ENCODE measurements at regions not wholly inside any gene's neighbourhood (a gene's known extent, or its start where the extent isn't known, plus 50 kb on each side); places are given as distances from the start of the nearest gene placed in this dataset.

GRCh38 chr10:44511166-44511565 is 126.3 kb upstream of the CXCL12 start:
- H3K9me3 ChIP-seq = no peaks in the 10 kb centered on the region
- no peaks in the 10 kb centered on the region for H3K4me1 ChIP-seq
- no peaks in the 10 kb centered on the region for H3K36me3 ChIP-seq
- intact Hi-C loops (cut with DNase I; ENCODE audit: low total_unique reads) = no loop called here
- DNase-seq = no peak
- no peak overlapping the region for H3K27ac ChIP-seq
- H3K27me3 ChIP-seq = no peaks in the 10 kb centered on the region
- no peak overlapping the region for H3K4me3 ChIP-seq
- TF ChIP-seq POLR2A (IDR thresholded peaks at IDR 0.05) = no peak
- TF ChIP-seq CTCF (IDR thresholded peaks at IDR 0.05) = no peak

GRCh38 chr10:44511601-44512000 is 126.7 kb upstream of the CXCL12 start:
- H3K27me3 ChIP-seq = no peaks in the 10 kb centered on the region
- TF ChIP-seq POLR2A (IDR thresholded peaks at IDR 0.05) (no peak), CTCF (IDR thresholded peaks at IDR 0.05) (no peak)
- H3K4me1 ChIP-seq = no peaks in the 10 kb centered on the region
- no peak overlapping the region for H3K4me3 ChIP-seq
- intact Hi-C loops (cut with DNase I; ENCODE audit: low total_unique reads) = no loop called here
- H3K36me3 ChIP-seq = no peaks in the 10 kb centered on the region
- DNase-seq = no peak
- H3K9me3 ChIP-seq = no peaks in the 10 kb centered on the region
- no peak overlapping the region for H3K27ac ChIP-seq

GRCh38 chr10:44512431-44513022 is 127.6 kb upstream of the CXCL12 start:
- Histone ChIP-seq H3K4me1 (no peaks in the 10 kb centered on the region), H3K27me3 (no peaks in the 10 kb centered on the region), H3K27ac (no peak overlapping the region), H3K4me3 (no peak overlapping the region), H3K36me3 (no peaks in the 10 kb centered on the region), H3K9me3 (no peaks in the 10 kb centered on the region)
- no peak for TF ChIP-seq CTCF (IDR thresholded peaks at IDR 0.05)
- no peak for TF ChIP-seq POLR2A (IDR thresholded peaks at IDR 0.05)
- intact Hi-C loops (cut with DNase I; ENCODE audit: low total_unique reads) = no loop called here
- no peak for DNase-seq

- TF ChIP-seq CTCF (IDR thresholded peaks at IDR 0.05) (peak in 1 of 4 experiments; percentile 14), POLR2A (IDR thresholded peaks at IDR 0.05) (no peak)
- Histone ChIP-seq H3K36me3 (no peaks in the 10 kb centered on the region), H3K27ac (no peak overlapping the region), H3K4me3 (no peak overlapping the region), H3K4me1 (no peaks in the 10 kb centered on the region), H3K27me3 (no peaks in the 10 kb centered on the region), H3K9me3 (no peaks in the 10 kb centered on the region)
- peak; percentile 29 to 34 for DNase-seq
- intact Hi-C loops (cut with DNase I; ENCODE audit: low total_unique reads) = no loop called here
These were observed 128.7 kb upstream of the CXCL12 start for GRCh38 chr10:44513591-44513990.

GRCh38 chr10:44516891-44517290 is 132.0 kb upstream of the CXCL12 start:
- TF ChIP-seq POLR2A (IDR thresholded peaks at IDR 0.05) = no peak
- TF ChIP-seq CTCF (IDR thresholded peaks at IDR 0.05) = no peak
- H3K4me1 ChIP-seq = no peaks in the 10 kb centered on the region
- no peaks in the 10 kb centered on the region for H3K36me3 ChIP-seq
- no peak overlapping the region for H3K27ac ChIP-seq
- H3K27me3 ChIP-seq = no peaks in the 10 kb centered on the region
- H3K9me3 ChIP-seq = no peaks in the 10 kb centered on the region
- H3K4me3 ChIP-seq = no peak overlapping the region
- DNase-seq = no peak
- intact Hi-C loops (cut with DNase I; ENCODE audit: low total_unique reads) = no loop called here

Measured in uterus (tissue), 3 donors.